ENCODE measurements at regions not wholly inside any gene's neighbourhood (a gene's known extent, or its start where the extent isn't known, plus 50 kb on each side); places are given as distances from the start of the nearest gene placed in this dataset.

- no peak for DNase-seq
- intact Hi-C loops (cut with micrococcal nuclease): no loop called here
- no peak overlapping the region for H3K27ac Mint-ChIP-seq
- H3K27me3 Mint-ChIP-seq (ENCODE audit: low read depth): no peaks in the 10 kb centered on the region
- peaks cover 7% of the 10 kb centered on the region for H3K9me3 Mint-ChIP-seq
- no peaks in the 10 kb centered on the region for H3K4me1 Mint-ChIP-seq (ENCODE audit: low read depth)
- no peak overlapping the region for H3K4me3 Mint-ChIP-seq
- peaks cover 3% of the 10 kb centered on the region for H3K36me3 Mint-ChIP-seq (ENCODE audit: low read depth)
- CTCF ChIA-PET: no interaction called here
Measured at GRCh38 chr14:98791661-98792060, 480.3 kb downstream of the BCL11B start.

GRCh38 chr14:98792171-98792570 is 479.8 kb downstream of the BCL11B start:
- H3K36me3 Mint-ChIP-seq (ENCODE audit: low read depth): peaks cover 3% of the 10 kb centered on the region
- no peak overlapping the region for H3K27ac Mint-ChIP-seq
- peaks cover 7% of the 10 kb centered on the region for H3K9me3 Mint-ChIP-seq
- intact Hi-C loops (cut with micrococcal nuclease): no loop called here
- CTCF ChIA-PET: no interaction called here
- no peaks in the 10 kb centered on the region for H3K27me3 Mint-ChIP-seq (ENCODE audit: low read depth)
- DNase-seq: no peak
- H3K4me1 Mint-ChIP-seq (ENCODE audit: low read depth): no peaks in the 10 kb centered on the region
- no peak overlapping the region for H3K4me3 Mint-ChIP-seq

- no peak for DNase-seq
- intact Hi-C loops (cut with micrococcal nuclease): no loop called here
- H3K4me3 Mint-ChIP-seq: no peak overlapping the region
- no peaks in the 10 kb centered on the region for H3K27me3 Mint-ChIP-seq (ENCODE audit: low read depth)
- H3K27ac Mint-ChIP-seq: no peak overlapping the region
- peaks cover 3% of the 10 kb centered on the region for H3K36me3 Mint-ChIP-seq (ENCODE audit: low read depth)
- CTCF ChIA-PET: no interaction called here
- H3K9me3 Mint-ChIP-seq: peaks cover 7% of the 10 kb centered on the region
- H3K4me1 Mint-ChIP-seq (ENCODE audit: low read depth): no peaks in the 10 kb centered on the region
Measured at GRCh38 chr14:98798099-98798498, 473.9 kb downstream of the BCL11B start.

- H3K27ac Mint-ChIP-seq: no peak overlapping the region
- no peak for DNase-seq
- no peaks in the 10 kb centered on the region for H3K36me3 Mint-ChIP-seq (ENCODE audit: low read depth)
- H3K4me3 Mint-ChIP-seq: no peak overlapping the region
- no peaks in the 10 kb centered on the region for H3K9me3 Mint-ChIP-seq
- intact Hi-C loops (cut with micrococcal nuclease): no loop called here
- CTCF ChIA-PET: no interaction called here
- no peaks in the 10 kb centered on the region for H3K4me1 Mint-ChIP-seq (ENCODE audit: low read depth)
- H3K27me3 Mint-ChIP-seq (ENCODE audit: low read depth): no peaks in the 10 kb centered on the region
Measured at GRCh38 chr14:98799891-98800290, 472.1 kb downstream of the BCL11B start.

- DNase-seq: no peak
- no peaks in the 10 kb centered on the region for H3K9me3 Mint-ChIP-seq
- H3K27me3 Mint-ChIP-seq (ENCODE audit: low read depth): no peaks in the 10 kb centered on the region
- CTCF ChIA-PET: no interaction called here
- intact Hi-C loops (cut with micrococcal nuclease): no loop called here
- H3K36me3 Mint-ChIP-seq (ENCODE audit: low read depth): no peaks in the 10 kb centered on the region
- no peaks in the 10 kb centered on the region for H3K4me1 Mint-ChIP-seq (ENCODE audit: low read depth)
- H3K27ac Mint-ChIP-seq: no peak overlapping the region
- H3K4me3 Mint-ChIP-seq: no peak overlapping the region
Measured at GRCh38 chr14:98802044-98802443, 470.0 kb downstream of the BCL11B start.

- no peaks in the 10 kb centered on the region for H3K27me3 Mint-ChIP-seq (ENCODE audit: low read depth)
- no peak overlapping the region for H3K4me3 Mint-ChIP-seq
- no peaks in the 10 kb centered on the region for H3K9me3 Mint-ChIP-seq
- no peaks in the 10 kb centered on the region for H3K4me1 Mint-ChIP-seq (ENCODE audit: low read depth)
- no peak overlapping the region for H3K27ac Mint-ChIP-seq
- CTCF ChIA-PET: interaction anchor here (0.7 kb wide), 1 partner anchor 1116 kb away, joined by 3 read pairs; no protein-coding TSS in a partner anchor
- intact Hi-C loops (cut with micrococcal nuclease): no loop called here
- no peak for DNase-seq
- H3K36me3 Mint-ChIP-seq (ENCODE audit: low read depth): no peaks in the 10 kb centered on the region
Measured at GRCh38 chr14:98803196-98803595, 468.8 kb downstream of the BCL11B start.

GRCh38 chr14:98808494-98809407 is 463.2 kb downstream of the BCL11B start:
- intact Hi-C loops (cut with micrococcal nuclease): no loop called here
- no peak overlapping the region for H3K27ac Mint-ChIP-seq
- H3K36me3 Mint-ChIP-seq (ENCODE audit: low read depth): no peaks in the 10 kb centered on the region
- no peak for DNase-seq
- H3K27me3 Mint-ChIP-seq (ENCODE audit: low read depth): no peaks in the 10 kb centered on the region
- no peaks in the 10 kb centered on the region for H3K9me3 Mint-ChIP-seq
- CTCF ChIA-PET: no interaction called here
- no peak overlapping the region for H3K4me3 Mint-ChIP-seq
- H3K4me1 Mint-ChIP-seq (ENCODE audit: low read depth): no peaks in the 10 kb centered on the region

- no peak for DNase-seq
- Mint-ChIP-seq H3K9me3 (no peaks in the 10 kb centered on the region), H3K27ac (no peak overlapping the region), H3K36me3 (ENCODE audit: low read depth) (no peaks in the 10 kb centered on the region), H3K4me3 (no peak overlapping the region), H3K27me3 (ENCODE audit: low read depth) (no peaks in the 10 kb centered on the region), H3K4me1 (ENCODE audit: low read depth) (no peaks in the 10 kb centered on the region)
- intact Hi-C loops (cut with micrococcal nuclease): no loop called here
- CTCF ChIA-PET: no interaction called here
Measured at GRCh38 chr14:98816195-98816594, 455.8 kb downstream of the BCL11B start.

- CTCF ChIA-PET: no interaction called here
- H3K4me3 Mint-ChIP-seq: no peak overlapping the region
- no peaks in the 10 kb centered on the region for H3K36me3 Mint-ChIP-seq (ENCODE audit: low read depth)
- intact Hi-C loops (cut with micrococcal nuclease): no loop called here
- H3K9me3 Mint-ChIP-seq: no peaks in the 10 kb centered on the region
- H3K27ac Mint-ChIP-seq: no peak overlapping the region
- H3K4me1 Mint-ChIP-seq (ENCODE audit: low read depth): no peaks in the 10 kb centered on the region
- no peaks in the 10 kb centered on the region for H3K27me3 Mint-ChIP-seq (ENCODE audit: low read depth)
- no peak for DNase-seq
Measured at GRCh38 chr14:98816720-98817119, 455.3 kb downstream of the BCL11B start.

GRCh38 chr14:98819132-98819866 is 452.7 kb downstream of the BCL11B start:
- Mint-ChIP-seq H3K9me3 (no peaks in the 10 kb centered on the region), H3K27ac (no peak overlapping the region), H3K4me3 (no peak overlapping the region), H3K4me1 (ENCODE audit: low read depth) (no peaks in the 10 kb centered on the region), H3K27me3 (ENCODE audit: low read depth) (no peaks in the 10 kb centered on the region), H3K36me3 (ENCODE audit: low read depth) (no peaks in the 10 kb centered on the region)
- intact Hi-C loops (cut with micrococcal nuclease): no loop called here
- no peak for DNase-seq
- CTCF ChIA-PET: no interaction called here

- Mint-ChIP-seq H3K27me3 (ENCODE audit: low read depth) (no peaks in the 10 kb centered on the region), H3K36me3 (ENCODE audit: low read depth) (no peaks in the 10 kb centered on the region), H3K27ac (no peak overlapping the region), H3K4me3 (no peak overlapping the region), H3K4me1 (ENCODE audit: low read depth) (no peaks in the 10 kb centered on the region), H3K9me3 (no peaks in the 10 kb centered on the region)
- DNase-seq: no peak
- intact Hi-C loops (cut with micrococcal nuclease): no loop called here
- CTCF ChIA-PET: no interaction called here
Measured at GRCh38 chr14:98819867-98820206, 452.2 kb downstream of the BCL11B start.

GRCh38 chr14:98822917-98823316 is 449.1 kb downstream of the BCL11B start:
- intact Hi-C loops (cut with micrococcal nuclease): no loop called here
- Mint-ChIP-seq H3K36me3 (ENCODE audit: low read depth) (no peaks in the 10 kb centered on the region), H3K9me3 (no peaks in the 10 kb centered on the region), H3K27ac (no peak overlapping the region), H3K4me3 (no peak overlapping the region), H3K4me1 (ENCODE audit: low read depth) (peaks cover 7% of the 10 kb centered on the region), H3K27me3 (ENCODE audit: low read depth) (no peaks in the 10 kb centered on the region)
- CTCF ChIA-PET: no interaction called here
- DNase-seq: no peak

GRCh38 chr14:98826618-98827017 is 445.4 kb downstream of the BCL11B start:
- no peaks in the 10 kb centered on the region for H3K36me3 Mint-ChIP-seq (ENCODE audit: low read depth)
- H3K4me1 Mint-ChIP-seq (ENCODE audit: low read depth): peaks cover 7% of the 10 kb centered on the region
- intact Hi-C loops (cut with micrococcal nuclease): no loop called here
- DNase-seq: no peak
- CTCF ChIA-PET: no interaction called here
- no peaks in the 10 kb centered on the region for H3K9me3 Mint-ChIP-seq
- H3K27me3 Mint-ChIP-seq (ENCODE audit: low read depth): no peaks in the 10 kb centered on the region
- H3K4me3 Mint-ChIP-seq: no peak overlapping the region
- H3K27ac Mint-ChIP-seq: no peak overlapping the region

Data from activated naive CD4-positive, alpha-beta T cell treated with anti-CD3 and anti-CD28 coated beads for 36 hours (primary cell).